ENCODE measurements at regions not wholly inside any gene's neighbourhood (a gene's known extent, or its start where the extent isn't known, plus 50 kb on each side); places are given as distances from the start of the nearest gene placed in this dataset.

DNA sequence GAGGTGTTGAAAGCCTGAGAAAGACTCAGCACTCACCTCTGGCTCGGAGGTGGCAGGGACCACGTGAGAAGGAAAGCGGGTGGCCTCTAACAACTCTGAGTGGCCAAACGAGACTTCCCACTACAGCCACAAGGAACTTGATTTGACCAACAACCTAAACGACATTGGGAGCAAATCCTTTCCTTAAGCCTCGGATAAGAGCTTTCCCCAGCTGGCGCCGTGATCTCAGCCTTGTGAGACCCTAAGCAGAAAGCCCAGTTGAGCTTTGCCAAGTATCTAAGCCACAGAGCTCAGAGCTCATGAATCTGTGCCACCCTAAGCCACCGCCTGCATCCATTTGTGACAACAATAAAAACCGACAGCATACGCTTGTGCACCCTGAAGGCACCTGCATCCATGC lies 636.0 kb downstream of the TBC1D22A start:
- Histone ChIP-seq H3K4me3 (ENCODE audit: insufficient read depth, low read depth, low read length) (no peak overlapping the region), H3K27me3 (ENCODE audit: control insufficient read depth, insufficient read depth, low read length) (no peaks in the 10 kb centered on the region), H2AFZ (replicated peaks; ENCODE audit: low read length, poor library complexity) (no peak overlapping the region), H3K9me1 (ENCODE audit: insufficient read depth, low read length) (no peaks in the 10 kb centered on the region), H4K8ac (ENCODE audit: low read depth in 2 of 2, low read length in 2 of 2) (no peak overlapping the region), H4K5ac (ENCODE audit: low read depth, low read length) (no peak overlapping the region), H3K27ac (ENCODE audit: insufficient read depth, low read length) (no peak overlapping the region), H2BK120ac (ENCODE audit: low read depth, low read length) (no peak overlapping the region), H3K9me3 (ENCODE audit: control insufficient read depth, insufficient read depth, low read length) (peaks cover 28% of the 10 kb centered on the region), H3K4ac (ENCODE audit: low read depth, low read length) (no peak overlapping the region), H4K91ac (ENCODE audit: insufficient read depth, low read depth, low read length) (no peak overlapping the region), H2AK9ac (replicated peaks; ENCODE audit: low read depth, low read length, poor library complexity) (no peak overlapping the region), H4K20me1 (ENCODE audit: insufficient read depth, low read length) (no peaks in the 10 kb centered on the region), H3K14ac (replicated peaks; ENCODE audit: low read depth, low read length) (no peak overlapping the region), H2BK5ac (ENCODE audit: low read depth, low read length, poor library complexity, severe bottlenecking) (no peak overlapping the region), H3K9ac (ENCODE audit: low read depth, low read length) (no peak overlapping the region), H3K79me1 (ENCODE audit: low read depth in 1 of 2, low read length in 2 of 2) (no peaks in the 10 kb centered on the region), H3K56ac (ENCODE audit: extremely low read depth, insufficient read depth, low read length) (no peak overlapping the region), H2AK5ac (ENCODE audit: low read depth, low read length) (no peak overlapping the region), H3K36me3 (ENCODE audit: control insufficient read depth, insufficient read depth, low read length) (no peaks in the 10 kb centered on the region), H3K23ac (ENCODE audit: low read depth, low read length) (no peak overlapping the region), H2BK15ac (ENCODE audit: low read depth, low read length) (no peak overlapping the region), H3K4me2 (ENCODE audit: low read depth, low read length) (no peak overlapping the region), H2BK20ac (ENCODE audit: low read depth, low read length) (no peak overlapping the region), H3K4me1 (ENCODE audit: control insufficient read depth, insufficient read depth, low read length) (no peaks in the 10 kb centered on the region), H3K18ac (ENCODE audit: low read depth, low read length) (no peak overlapping the region)
- in situ Hi-C loops (cut with MboI; ENCODE audit: low sequenced_read_pairs) (no loop called here), dilution Hi-C loops (cut with HindIII; ENCODE audit: low sequenced_read_pairs, unreplicated experiment) (no loop called here), intact Hi-C loops (cut with micrococcal nuclease) (no loop called here)
- ChIA-PET POLR2A (ENCODE audit: unreplicated experiment) (no interaction called here), CTCF (no interaction called here)
- no peak for TF ChIP-seq SMC3 (IDR thresholded peaks at IDR 0.05; ENCODE audit: low read depth, low read length)
- no peak for TF ChIP-seq CTCF (conservative IDR thresholded peaks at IDR 0.05; ENCODE audit: low read depth, low read length)
- TF ChIP-seq POLR2A (IDR thresholded peaks at IDR 0.05; ENCODE audit: low read depth, low read length): no peak
- TF ChIP-seq, protein P1, sequence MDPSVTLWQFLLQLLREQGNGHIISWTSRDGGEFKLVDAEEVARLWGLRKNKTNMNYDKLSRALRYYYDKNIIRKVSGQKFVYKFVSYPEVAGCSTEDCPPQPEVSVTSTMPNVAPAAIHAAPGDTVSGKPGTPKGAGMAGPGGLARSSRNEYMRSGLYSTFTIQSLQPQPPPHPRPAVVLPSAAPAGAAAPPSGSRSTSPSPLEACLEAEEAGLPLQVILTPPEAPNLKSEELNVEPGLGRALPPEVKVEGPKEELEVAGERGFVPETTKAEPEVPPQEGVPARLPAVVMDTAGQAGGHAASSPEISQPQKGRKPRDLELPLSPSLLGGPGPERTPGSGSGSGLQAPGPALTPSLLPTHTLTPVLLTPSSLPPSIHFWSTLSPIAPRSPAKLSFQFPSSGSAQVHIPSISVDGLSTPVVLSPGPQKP (IDR thresholded peaks at IDR 0.05; ENCODE audit: borderline replicate concordance, low read depth, low read length): no peak
- TF ChIP-seq RFX5 (IDR thresholded peaks at IDR 0.05; ENCODE audit: low read depth, low read length): no peak
- TF ChIP-seq CHD1 (IDR thresholded peaks at IDR 0.05; ENCODE audit: low read depth, low read length): no peak
- no peak for TF ChIP-seq CEBPB (IDR thresholded peaks at IDR 0.05; ENCODE audit: low read depth, low read length)
- no peak for TF ChIP-seq BHLHE40 (IDR thresholded peaks at IDR 0.05; ENCODE audit: low read depth, low read length)
- no peak for TF ChIP-seq MAFK (IDR thresholded peaks at IDR 0.05; ENCODE audit: low read depth, low read length)
- no peak for TF ChIP-seq NFE2L2 (IDR thresholded peaks at IDR 0.05; ENCODE audit: low read depth, low read length)
- TF ChIP-seq RCOR1 (IDR thresholded peaks at IDR 0.05; ENCODE audit: insufficient replicate concordance, low read length): no peak
- TF ChIP-seq RAD21 (IDR thresholded peaks at IDR 0.05; ENCODE audit: low read length): no peak
- no TSS peak for BruUV-seq (replicated peaks)
- WGBS, 2 experiments (ENCODE audit: extremely low coverage in 2 of 2, insufficient read length in 1 of 2): 65% methylated on average over 6 of the region's 11 CpGs; no CpG with 5 or more reads in 1 of the 2 experiments
- DNase-seq (no peak), ATAC-seq (ENCODE audit: low read depth) (no peak)

Measured in IMR-90 (cell line).